A673 (cell line): ENCODE measurements at regions not wholly inside any gene's neighbourhood (a gene's known extent, or its start where the extent isn't known, plus 50 kb on each side); places are given as distances from the start of the nearest gene placed in this dataset.

Experiments used
- BruUV-seq: library from RNA; stranded (reverse); fragments of 400-500 nt; replicated peaks from 2 replicates; lab custom pipeline; 2021; lab: Mats Ljungman, UMichigan
- CTCF ChIA-PET: fragments of 300-600 bp; sonication (Branson Sonifier 250); formaldehyde crosslinking; loops from one replicate; lab custom pipeline; 2022; ENCODE audit warnings: antibody characterized with exemption; lab: Charles Lee
- POLR2A ChIA-PET: fragments of 300-600 bp; sonication (Branson Sonifier 250); formaldehyde crosslinking; loops from one replicate; lab custom pipeline; 2022; ENCODE audit warnings: antibody characterized with exemption; ENCODE audit not compliant: low non-redundant PET; lab: Charles Lee
- DNase-seq: peaks from one replicate; pipeline ENCODE4 v3.0.0-alpha.2; 2015; ENCODE audit warnings: low spot score
- H3K27ac ChIP-seq: fragments of 200-600 bp; sonication (generic); 2 replicates; pipeline ENCODE4 v1.5.1; 2016; ENCODE audit warnings: mixed run types, low read depth, mild to moderate bottlenecking, mixed read lengths, antibody characterized with exemption, low read length; ENCODE audit not compliant: poor library complexity, severe bottlenecking
- H3K27me3 ChIP-seq: fragments of 200-600 bp; sonication (generic); replicated peaks from 2 replicates; pipeline ENCODE4 v1.6.1; 2017; ENCODE audit warnings: mixed run types, low read depth, mild to moderate bottlenecking, mixed read lengths, antibody characterized with exemption, low read length; ENCODE audit not compliant: insufficient read depth, poor library complexity
- H3K36me3 ChIP-seq: fragments of 200-600 bp; sonication (generic); 2 replicates; pipeline ENCODE4 v1.6.1; 2016; ENCODE audit warnings: mixed run types, mild to moderate bottlenecking, mixed read lengths, antibody characterized with exemption, low read length; ENCODE audit not compliant: insufficient read depth, poor library complexity, severe bottlenecking
- H3K4me1 ChIP-seq: fragments of 200-600 bp; sonication (generic); 2 replicates; pipeline ENCODE4 v1.6.1; 2017; ENCODE audit warnings: mixed run types, mild to moderate bottlenecking, mixed read lengths, antibody characterized with exemption, low read length; ENCODE audit not compliant: insufficient read depth, poor library complexity, severe bottlenecking
- H3K4me3 ChIP-seq: fragments of 200-600 bp; sonication (generic); 2 replicates; pipeline ENCODE4 v1.5.1; 2016; ENCODE audit warnings: low read depth, mixed run types, mild to moderate bottlenecking, mixed read lengths, low read length; ENCODE audit not compliant: poor library complexity, severe bottlenecking
- H3K9me3 ChIP-seq: fragments of 200-600 bp; sonication (generic); 2 replicates; pipeline ENCODE4 v1.6.1; 2016; ENCODE audit warnings: mixed run types, low read depth, mild to moderate bottlenecking, mixed read lengths, antibody characterized with exemption, low read length; ENCODE audit not compliant: poor library complexity, severe bottlenecking
- EZH2 ChIP-seq: fragments of 200-600 bp; sonication (generic); IDR thresholded peaks from 2 replicates; pipeline ENCODE4 v1.6.1; 2017; ENCODE audit warnings: borderline replicate concordance, low read depth, mild to moderate bottlenecking, mixed read lengths, antibody characterized with exemption, low read length; ENCODE audit not compliant: poor library complexity, severe bottlenecking
- intact Hi-C: fragments of 100-400 bp; cut with micrococcal nuclease; formaldehyde crosslinking; loops from one replicate; pipeline ENCODE4 v1.10.0; 2022; ENCODE audit not compliant: unreplicated experiment
- TF ChIP-seq, protein P1 (sequence below): fragments of 300-800, 200-600 bp; sonication (generic); conservative IDR thresholded peaks from 2 replicates; pipeline ENCODE4 v1.5.1; 2017; ENCODE audit warnings: low read depth, mild to moderate bottlenecking, antibody characterized with exemption, low read length, moderate library complexity, mixed read lengths

GRCh38 chr7:125934955-125935354 lies 1005.3 kb upstream of the POT1 start:
- intact Hi-C loops, result no loop called here
- CTCF ChIA-PET, result no interaction called here

GRCh38 chr7:125934539-125934938 lies 1004.9 kb upstream of the POT1 start:
- H3K27ac ChIP-seq, result no peak overlapping the region
- CTCF ChIA-PET, result no interaction called here
- TF ChIP-seq, protein P1, sequence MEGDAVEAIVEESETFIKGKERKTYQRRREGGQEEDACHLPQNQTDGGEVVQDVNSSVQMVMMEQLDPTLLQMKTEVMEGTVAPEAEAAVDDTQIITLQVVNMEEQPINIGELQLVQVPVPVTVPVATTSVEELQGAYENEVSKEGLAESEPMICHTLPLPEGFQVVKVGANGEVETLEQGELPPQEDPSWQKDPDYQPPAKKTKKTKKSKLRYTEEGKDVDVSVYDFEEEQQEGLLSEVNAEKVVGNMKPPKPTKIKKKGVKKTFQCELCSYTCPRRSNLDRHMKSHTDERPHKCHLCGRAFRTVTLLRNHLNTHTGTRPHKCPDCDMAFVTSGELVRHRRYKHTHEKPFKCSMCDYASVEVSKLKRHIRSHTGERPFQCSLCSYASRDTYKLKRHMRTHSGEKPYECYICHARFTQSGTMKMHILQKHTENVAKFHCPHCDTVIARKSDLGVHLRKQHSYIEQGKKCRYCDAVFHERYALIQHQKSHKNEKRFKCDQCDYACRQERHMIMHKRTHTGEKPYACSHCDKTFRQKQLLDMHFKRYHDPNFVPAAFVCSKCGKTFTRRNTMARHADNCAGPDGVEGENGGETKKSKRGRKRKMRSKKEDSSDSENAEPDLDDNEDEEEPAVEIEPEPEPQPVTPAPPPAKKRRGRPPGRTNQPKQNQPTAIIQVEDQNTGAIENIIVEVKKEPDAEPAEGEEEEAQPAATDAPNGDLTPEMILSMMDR, result no peak
- TF ChIP-seq EZH2, result no peak
- H3K36me3 ChIP-seq, result no peaks in the 10 kb centered on the region
- no peaks in the 10 kb centered on the region for H3K4me1 ChIP-seq
- DNase-seq, result no peak
- H3K27me3 ChIP-seq, result no peaks in the 10 kb centered on the region
- BruUV-seq, result no TSS peak
- H3K9me3 ChIP-seq, result no peaks in the 10 kb centered on the region
- no peak overlapping the region for H3K4me3 ChIP-seq
- intact Hi-C loops, result no loop called here
- POLR2A ChIA-PET, result no interaction called here

More at GRCh38 chr7:125934955-125935354, 1005.3 kb upstream of the POT1 start:
- POLR2A ChIA-PET, result no interaction called here
- no TSS peak for BruUV-seq
- Histone ChIP-seq H3K4me1 (no peaks in the 10 kb centered on the region), H3K36me3 (no peaks in the 10 kb centered on the region), H3K27ac (no peak overlapping the region), H3K27me3 (no peaks in the 10 kb centered on the region), H3K4me3 (no peak overlapping the region), H3K9me3 (no peaks in the 10 kb centered on the region)
- DNase-seq, result no peak
- TF ChIP-seq EZH2, result no peak
- TF ChIP-seq, protein P1, result no peak

- Histone ChIP-seq H3K27me3 (peaks cover 5% of the 10 kb centered on the region), H3K4me1 (peaks cover 3% of the 10 kb centered on the region), H3K9me3 (no peaks in the 10 kb centered on the region), H3K27ac (no peak overlapping the region), H3K4me3 (no peak overlapping the region), H3K36me3 (no peaks in the 10 kb centered on the region)
- DNase-seq, result no peak
- no TSS peak for BruUV-seq
- TF ChIP-seq EZH2, result no peak
- TF ChIP-seq, protein P1, result no peak
- ChIA-PET POLR2A (no interaction called here), CTCF (no interaction called here)
- intact Hi-C loops, result no loop called here
These were observed 1001.2 kb upstream of the POT1 start for GRCh38 chr7:125930848-125931247.
